ENCODE measurements at regions not wholly inside any gene's neighbourhood (a gene's known extent, or its start where the extent isn't known, plus 50 kb on each side); places are given as distances from the start of the nearest gene placed in this dataset.
"Not testable (repeated sequence)": the region's sequence is repeated elsewhere in the genome, so short reads cannot be mapped to it uniquely, and the experiment has no call there.

DNA sequence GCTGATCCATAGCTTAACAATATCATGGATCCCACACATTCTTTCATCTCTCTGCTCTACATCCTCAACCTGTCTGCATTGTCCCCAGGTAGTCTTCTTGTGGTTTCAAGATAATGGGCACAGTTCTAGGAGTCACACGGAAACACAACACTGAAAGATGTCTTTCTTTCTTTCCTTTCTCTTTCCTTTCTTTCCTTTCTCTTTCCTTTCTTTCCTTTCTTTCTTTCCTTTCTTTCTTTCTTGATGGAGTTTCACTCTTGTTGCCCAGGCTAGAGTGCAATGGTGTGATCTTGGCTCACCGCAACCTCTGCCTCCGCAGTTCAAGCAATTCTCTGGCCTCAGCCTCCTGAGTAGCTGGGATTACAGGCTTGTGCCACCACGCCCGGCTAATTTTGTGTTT is 76.2 kb upstream of the PPM1B start:
- not testable (repeated sequence) for ATAC-seq (replicated peaks; ENCODE audit: extremely low read depth, poor library complexity, severe bottlenecking); H3K9me3 Mint-ChIP-seq; H3K27me3 Mint-ChIP-seq; H3K36me3 Mint-ChIP-seq (ENCODE audit: insufficient read depth); DNase-seq (ENCODE audit: low spot score in 2 of 2); H3K4me3 Mint-ChIP-seq; H3K27ac Mint-ChIP-seq (ENCODE audit: low read depth)
- peaks cover 12% of the 10 kb centered on the region for H3K4me1 Mint-ChIP-seq

- ATAC-seq (replicated peaks; ENCODE audit: extremely low read depth, poor library complexity, severe bottlenecking) (no peak), DNase-seq (ENCODE audit: low spot score in 2 of 2) (no peak)
- Mint-ChIP-seq H3K4me3 (no peak overlapping the region), H3K27ac (ENCODE audit: low read depth) (no peak overlapping the region), H3K36me3 (ENCODE audit: insufficient read depth) (peaks cover 1% of the 10 kb centered on the region), H3K4me1 (peaks cover 10% of the 10 kb centered on the region), H3K9me3 (no peaks in the 10 kb centered on the region), H3K27me3 (no peaks in the 10 kb centered on the region)
Measured at GRCh38 chr2:44093970-44094369, 74.7 kb upstream of the PPM1B start.

GRCh38 chr2:44097322-44097907 is 71.3 kb upstream of the PPM1B start:
- H3K4me1 Mint-ChIP-seq, result peaks cover 4% of the 10 kb centered on the region
- H3K36me3 Mint-ChIP-seq (ENCODE audit: insufficient read depth), result no peaks in the 10 kb centered on the region
- ATAC-seq (replicated peaks; ENCODE audit: extremely low read depth, poor library complexity, severe bottlenecking) (no peak), DNase-seq (ENCODE audit: low spot score in 2 of 2) (no peak)
- no peak overlapping the region for H3K27ac Mint-ChIP-seq (ENCODE audit: low read depth)
- H3K4me3 Mint-ChIP-seq, result no peak overlapping the region
- H3K27me3 Mint-ChIP-seq, result no peaks in the 10 kb centered on the region
- no peaks in the 10 kb centered on the region for H3K9me3 Mint-ChIP-seq

GRCh38 chr2:44098050-44098449 is 70.6 kb upstream of the PPM1B start:
- DNase-seq (ENCODE audit: low spot score in 2 of 2), result no peak
- Mint-ChIP-seq H3K27me3 (no peaks in the 10 kb centered on the region), H3K36me3 (ENCODE audit: insufficient read depth) (no peaks in the 10 kb centered on the region), H3K27ac (ENCODE audit: low read depth) (no peak overlapping the region), H3K4me1 (peaks cover 4% of the 10 kb centered on the region), H3K4me3 (no peak overlapping the region), H3K9me3 (no peaks in the 10 kb centered on the region)
- no peak for ATAC-seq (replicated peaks; ENCODE audit: extremely low read depth, poor library complexity, severe bottlenecking)

DNA sequence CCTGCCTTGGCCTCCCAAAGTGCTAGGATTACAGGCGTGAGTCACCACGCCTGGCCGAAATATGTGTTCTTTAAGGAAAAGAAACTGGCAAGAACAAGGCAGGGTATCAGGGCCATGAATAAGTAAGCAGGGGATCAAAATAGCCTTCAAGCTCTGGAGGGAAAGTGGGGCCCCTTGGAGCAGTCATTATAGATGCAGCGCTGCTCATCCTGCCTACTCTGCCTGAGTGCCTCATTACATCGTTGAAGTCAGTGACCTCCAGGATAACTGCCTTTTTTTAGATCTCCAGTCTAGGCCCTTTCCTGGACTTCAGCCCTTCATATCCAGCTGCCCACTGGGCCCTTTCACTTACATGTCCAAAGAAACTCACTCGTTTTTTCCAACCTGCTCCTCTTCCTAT is 69.8 kb upstream of the PPM1B start:
- no peaks in the 10 kb centered on the region for H3K9me3 Mint-ChIP-seq
- no peaks in the 10 kb centered on the region for H3K36me3 Mint-ChIP-seq (ENCODE audit: insufficient read depth)
- H3K4me1 Mint-ChIP-seq, result peaks cover 4% of the 10 kb centered on the region
- no peak overlapping the region for H3K27ac Mint-ChIP-seq (ENCODE audit: low read depth)
- no peaks in the 10 kb centered on the region for H3K27me3 Mint-ChIP-seq
- ATAC-seq (replicated peaks; ENCODE audit: extremely low read depth, poor library complexity, severe bottlenecking) (no peak), DNase-seq (ENCODE audit: low spot score in 2 of 2) (no peak)
- no peak overlapping the region for H3K4me3 Mint-ChIP-seq

GRCh38 chr2:44100351-44100750 is 68.3 kb upstream of the PPM1B start:
- Mint-ChIP-seq H3K36me3 (ENCODE audit: insufficient read depth) (no peaks in the 10 kb centered on the region), H3K27ac (ENCODE audit: low read depth) (no peak overlapping the region), H3K4me3 (no peak overlapping the region), H3K27me3 (no peaks in the 10 kb centered on the region), H3K9me3 (no peaks in the 10 kb centered on the region), H3K4me1 (peaks cover 4% of the 10 kb centered on the region)
- no peak for DNase-seq (ENCODE audit: low spot score in 2 of 2)
- ATAC-seq (replicated peaks; ENCODE audit: extremely low read depth, poor library complexity, severe bottlenecking), result no peak

- H3K27me3 Mint-ChIP-seq, result no peaks in the 10 kb centered on the region
- DNase-seq (ENCODE audit: low spot score in 2 of 2) (no peak), ATAC-seq (replicated peaks; ENCODE audit: extremely low read depth, poor library complexity, severe bottlenecking) (no peak)
- H3K4me1 Mint-ChIP-seq, result peaks cover 4% of the 10 kb centered on the region
- H3K27ac Mint-ChIP-seq (ENCODE audit: low read depth), result no peak overlapping the region
- H3K9me3 Mint-ChIP-seq, result no peaks in the 10 kb centered on the region
- H3K36me3 Mint-ChIP-seq (ENCODE audit: insufficient read depth), result no peaks in the 10 kb centered on the region
- no peak overlapping the region for H3K4me3 Mint-ChIP-seq
Measured at GRCh38 chr2:44101246-44101645, 67.4 kb upstream of the PPM1B start.

DNA sequence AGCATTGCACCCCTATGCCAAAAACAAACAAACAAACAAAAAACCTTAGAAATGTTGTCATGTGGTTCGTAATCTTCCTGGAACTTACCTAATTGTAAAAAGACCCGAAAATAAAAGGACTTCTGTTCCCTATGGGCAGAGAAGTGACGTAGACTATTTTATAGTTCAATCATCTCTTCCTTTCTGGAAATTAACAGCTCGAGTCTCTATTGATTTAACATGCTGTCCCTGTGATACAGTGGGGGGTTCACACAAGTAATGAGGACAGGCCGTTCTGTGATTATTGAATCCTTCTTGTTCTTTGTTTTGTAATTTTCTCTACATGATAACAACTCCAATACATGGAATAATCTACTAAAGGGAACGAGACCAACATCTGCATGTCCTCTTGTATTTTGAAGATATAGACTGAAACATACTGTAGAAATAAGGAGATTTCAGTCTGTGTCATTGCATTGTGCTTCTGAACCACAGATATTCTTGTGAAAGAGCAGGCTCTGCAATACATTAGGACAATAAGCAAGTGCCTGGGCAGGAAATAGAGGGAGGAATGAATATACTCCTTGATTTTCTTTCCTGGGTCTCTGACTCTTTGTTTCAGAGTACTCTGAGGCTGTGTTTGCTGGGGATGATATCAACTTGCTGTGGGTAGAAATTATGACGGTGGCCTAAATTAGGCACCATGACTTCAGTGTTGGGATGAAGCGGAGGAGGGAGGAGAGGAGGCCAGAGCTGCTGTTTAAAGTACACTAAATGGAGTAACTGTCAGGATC is 65.7 kb upstream of the PPM1B start:
- peaks cover 4% of the 10 kb centered on the region for H3K4me1 Mint-ChIP-seq
- no peak overlapping the region for H3K27ac Mint-ChIP-seq (ENCODE audit: low read depth)

DNA sequence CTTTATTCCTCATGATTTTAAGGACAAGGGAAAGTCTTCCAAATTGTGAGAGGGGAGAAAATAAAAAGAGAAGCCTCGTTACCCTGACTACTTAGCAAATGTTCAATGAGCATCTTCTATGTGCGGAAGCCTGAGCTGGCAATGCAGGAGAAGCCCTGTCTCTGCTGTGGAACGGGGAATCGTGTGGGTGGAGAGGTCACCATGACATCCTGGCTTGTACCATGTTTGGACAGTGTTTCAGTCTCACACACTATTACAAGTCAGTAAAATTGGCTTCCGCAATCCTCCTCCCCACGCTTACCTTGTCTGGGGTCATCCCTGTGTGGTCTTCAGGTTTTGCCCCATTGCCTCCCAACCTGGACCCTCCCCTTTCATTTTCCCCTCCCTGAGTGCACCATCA is 65.0 kb upstream of the PPM1B start:
- Mint-ChIP-seq H3K36me3 (ENCODE audit: insufficient read depth) (no peaks in the 10 kb centered on the region), H3K4me1 (peaks cover 4% of the 10 kb centered on the region), H3K27me3 (no peaks in the 10 kb centered on the region), H3K27ac (ENCODE audit: low read depth) (no peak overlapping the region), H3K9me3 (no peaks in the 10 kb centered on the region), H3K4me3 (no peak overlapping the region)
- ATAC-seq (replicated peaks; ENCODE audit: extremely low read depth, poor library complexity, severe bottlenecking) (no peak), DNase-seq (ENCODE audit: low spot score in 2 of 2) (no peak)

More for the DNA sequence above, 65.7 kb upstream of the PPM1B start:
- Mint-ChIP-seq H3K9me3 (no peaks in the 10 kb centered on the region), H3K27me3 (no peaks in the 10 kb centered on the region), H3K4me3 (no peak overlapping the region), H3K36me3 (ENCODE audit: insufficient read depth) (no peaks in the 10 kb centered on the region)
- DNase-seq (ENCODE audit: low spot score in 2 of 2), result no peak
- ATAC-seq (replicated peaks; ENCODE audit: extremely low read depth, poor library complexity, severe bottlenecking), result no peak

DNA sequence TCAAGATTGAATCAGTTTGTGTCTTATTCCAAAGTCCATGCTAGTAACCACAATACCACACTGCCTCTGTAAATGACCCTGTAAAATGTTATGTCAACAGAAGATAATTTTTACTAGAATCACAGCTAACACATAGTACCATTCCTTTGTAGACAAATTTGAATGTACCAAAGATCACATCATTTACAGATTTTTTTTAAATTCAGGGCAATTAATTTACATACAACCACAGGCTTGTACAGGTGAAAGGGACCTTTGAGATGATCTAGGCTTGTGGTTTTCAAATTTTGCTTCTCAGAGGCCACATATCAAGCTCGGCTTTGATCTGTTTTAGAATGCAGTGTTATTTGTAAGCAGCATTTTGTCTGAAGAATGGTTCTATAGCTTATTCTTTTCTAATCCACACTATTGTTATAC is 63.8 kb upstream of the PPM1B start:
- Mint-ChIP-seq H3K27ac (ENCODE audit: low read depth) (no peak overlapping the region), H3K4me3 (no peak overlapping the region), H3K36me3 (ENCODE audit: insufficient read depth) (no peaks in the 10 kb centered on the region), H3K4me1 (peaks cover 4% of the 10 kb centered on the region), H3K27me3 (no peaks in the 10 kb centered on the region), H3K9me3 (no peaks in the 10 kb centered on the region)
- DNase-seq (ENCODE audit: low spot score in 2 of 2) (no peak), ATAC-seq (replicated peaks; ENCODE audit: extremely low read depth, poor library complexity, severe bottlenecking) (no peak)

DNA sequence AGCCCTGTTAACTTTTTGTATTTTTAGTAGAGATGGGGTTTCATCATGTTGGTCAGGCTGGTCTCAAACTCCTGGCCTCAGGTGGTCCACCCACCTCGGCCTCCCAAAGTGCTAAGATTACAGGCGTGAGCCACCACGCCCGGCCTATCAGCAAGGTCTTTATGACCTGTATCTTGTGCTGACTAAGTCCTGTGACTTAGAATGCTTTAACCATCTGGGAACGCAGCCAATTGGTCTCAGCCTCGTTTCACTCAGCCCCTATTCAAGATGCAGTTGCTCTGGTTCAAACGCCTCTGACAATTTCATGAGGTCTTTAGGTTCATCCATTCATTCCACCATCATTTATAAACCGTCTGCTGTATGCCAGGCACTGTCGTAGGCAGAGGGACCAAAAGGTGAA is 62.2 kb upstream of the PPM1B start:
- ATAC-seq (replicated peaks; ENCODE audit: extremely low read depth, poor library complexity, severe bottlenecking); H3K27ac Mint-ChIP-seq (ENCODE audit: low read depth); H3K9me3 Mint-ChIP-seq; H3K4me3 Mint-ChIP-seq; H3K36me3 Mint-ChIP-seq (ENCODE audit: insufficient read depth); H3K4me1 Mint-ChIP-seq; H3K27me3 Mint-ChIP-seq; DNase-seq (ENCODE audit: low spot score in 2 of 2): not testable (repeated sequence)

DNA sequence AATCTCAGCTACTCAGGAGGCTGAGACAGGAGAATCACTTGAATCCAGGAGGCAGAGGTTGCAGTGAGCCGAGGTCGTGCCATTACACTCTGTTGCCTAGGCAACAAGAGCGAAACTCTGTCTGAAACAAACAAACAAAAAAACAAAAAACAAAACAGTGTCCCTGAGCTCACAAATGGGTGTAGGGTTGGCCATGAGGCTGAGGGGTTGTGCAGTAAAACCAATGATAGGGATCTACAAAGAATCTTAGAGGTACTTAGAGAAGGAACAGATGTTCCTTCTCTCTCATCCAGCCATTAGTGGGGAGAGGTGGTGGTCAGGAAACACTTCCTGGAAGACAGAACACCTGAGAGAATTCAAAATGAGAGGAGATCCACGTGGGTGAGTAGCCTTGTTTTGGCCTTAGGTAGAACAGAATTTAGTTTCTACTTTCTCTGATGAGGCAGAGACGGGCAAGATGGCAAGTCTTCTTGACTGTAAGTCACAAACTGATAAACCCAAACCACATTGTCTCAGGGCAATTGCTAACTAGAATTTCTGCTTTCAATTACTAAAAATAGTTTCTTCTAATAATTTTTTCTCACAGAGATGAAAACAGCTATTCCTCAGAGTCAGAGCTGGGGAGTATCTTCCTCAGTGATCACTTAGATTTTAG is 61.5 kb upstream of the PPM1B start:
- DNase-seq (ENCODE audit: low spot score in 2 of 2) (no peak), ATAC-seq (replicated peaks; ENCODE audit: extremely low read depth, poor library complexity, severe bottlenecking) (no peak)
- H3K27me3 Mint-ChIP-seq, result no peaks in the 10 kb centered on the region
- no peaks in the 10 kb centered on the region for H3K36me3 Mint-ChIP-seq (ENCODE audit: insufficient read depth)
- no peaks in the 10 kb centered on the region for H3K4me1 Mint-ChIP-seq
- no peaks in the 10 kb centered on the region for H3K9me3 Mint-ChIP-seq
- H3K27ac Mint-ChIP-seq (ENCODE audit: low read depth), result no peak overlapping the region
- no peak overlapping the region for H3K4me3 Mint-ChIP-seq

- DNase-seq (ENCODE audit: low spot score in 2 of 2) (no peak), ATAC-seq (replicated peaks; ENCODE audit: extremely low read depth, poor library complexity, severe bottlenecking) (no peak)
- no peaks in the 10 kb centered on the region for H3K27me3 Mint-ChIP-seq
- no peaks in the 10 kb centered on the region for H3K9me3 Mint-ChIP-seq
- no peak overlapping the region for H3K27ac Mint-ChIP-seq (ENCODE audit: low read depth)
- H3K4me1 Mint-ChIP-seq, result no peaks in the 10 kb centered on the region
- no peaks in the 10 kb centered on the region for H3K36me3 Mint-ChIP-seq (ENCODE audit: insufficient read depth)
- H3K4me3 Mint-ChIP-seq, result no peak overlapping the region
Measured at GRCh38 chr2:44107974-44108373, 60.7 kb upstream of the PPM1B start.
